Activated naive CD8-positive, alpha-beta T cell treated with anti-CD3 and anti-CD28 coated beads, Interleukin-2, amount 50 U/mL, for 24 hours (primary cell): ENCODE measurements at regions not wholly inside any gene's neighbourhood (a gene's known extent, or its start where the extent isn't known, plus 50 kb on each side); places are given as distances from the start of the nearest gene placed in this dataset.
"Not testable (repeated sequence)": the region's sequence is repeated elsewhere in the genome, so short reads cannot be mapped to it uniquely, and the experiment has no call there.

ENCODE experiments used
- ATAC-seq: fragments of 150-1000 bp; cut with Tn5 transposase; one replicate; pipeline ENCODE4 v1.10.0; 2021
- DNase-seq: peaks from one replicate; pipeline ENCODE4 v3.0.0; 2021
- H3K27ac Mint-ChIP-seq: one replicate; pipeline ENCODE4 v1.8.0; 2021; ENCODE audit warnings: mild to moderate bottlenecking, mixed read lengths
- H3K27me3 Mint-ChIP-seq: one replicate; pipeline ENCODE4 v1.8.0; 2021; ENCODE audit warnings: mixed read lengths
- H3K36me3 Mint-ChIP-seq: one replicate; pipeline ENCODE4 v1.8.0; 2021; ENCODE audit warnings: low read depth, mixed read lengths
- H3K4me1 Mint-ChIP-seq: one replicate; pipeline ENCODE4 v1.8.0; 2021; ENCODE audit warnings: mixed read lengths
- H3K4me3 Mint-ChIP-seq: one replicate; pipeline ENCODE4 v1.8.0; 2021; ENCODE audit warnings: mild to moderate bottlenecking, moderate library complexity, mixed read lengths
- H3K9me3 Mint-ChIP-seq: one replicate; pipeline ENCODE4 v1.8.0; 2021; ENCODE audit warnings: mixed read lengths

GRCh38 chr5:101455048-101455447, 552.0 kb upstream of the ST8SIA4 start:
- ATAC-seq (no peak), DNase-seq (no peak)
- no peaks in the 10 kb centered on the region for H3K9me3 Mint-ChIP-seq
- no peaks in the 10 kb centered on the region for H3K4me1 Mint-ChIP-seq
- no peak overlapping the region for H3K27ac Mint-ChIP-seq
- H3K36me3 Mint-ChIP-seq: no peaks in the 10 kb centered on the region
- H3K27me3 Mint-ChIP-seq: no peaks in the 10 kb centered on the region
- no peak overlapping the region for H3K4me3 Mint-ChIP-seq

- not testable (repeated sequence) for ATAC-seq, H3K4me1 Mint-ChIP-seq, H3K27me3 Mint-ChIP-seq, H3K36me3 Mint-ChIP-seq, H3K9me3 Mint-ChIP-seq, H3K27ac Mint-ChIP-seq, DNase-seq, H3K4me3 Mint-ChIP-seq
Observed at GRCh38 chr5:101442281-101442680, 539.2 kb upstream of the ST8SIA4 start.

- Mint-ChIP-seq H3K36me3 (no peaks in the 10 kb centered on the region), H3K4me3 (no peak overlapping the region), H3K4me1 (no peaks in the 10 kb centered on the region), H3K9me3 (peaks cover 5% of the 10 kb centered on the region), H3K27ac (no peak overlapping the region), H3K27me3 (no peaks in the 10 kb centered on the region)
- DNase-seq: no peak
- ATAC-seq: no peak
Observed at GRCh38 chr5:101440173-101440572, 537.1 kb upstream of the ST8SIA4 start.

GRCh38 chr5:101437351-101437750, 534.3 kb upstream of the ST8SIA4 start:
- H3K36me3 Mint-ChIP-seq: no peaks in the 10 kb centered on the region
- no peaks in the 10 kb centered on the region for H3K27me3 Mint-ChIP-seq
- no peak overlapping the region for H3K4me3 Mint-ChIP-seq
- ATAC-seq: no peak
- no peak overlapping the region for H3K27ac Mint-ChIP-seq
- no peaks in the 10 kb centered on the region for H3K9me3 Mint-ChIP-seq
- H3K4me1 Mint-ChIP-seq: no peaks in the 10 kb centered on the region
- no peak for DNase-seq

GRCh38 chr5:101435768-101436167, 532.7 kb upstream of the ST8SIA4 start:
- no peaks in the 10 kb centered on the region for H3K36me3 Mint-ChIP-seq
- no peak for ATAC-seq
- H3K4me3 Mint-ChIP-seq: no peak overlapping the region
- H3K4me1 Mint-ChIP-seq: no peaks in the 10 kb centered on the region
- H3K9me3 Mint-ChIP-seq: peaks cover under 1% of the 10 kb centered on the region
- H3K27ac Mint-ChIP-seq: no peak overlapping the region
- no peaks in the 10 kb centered on the region for H3K27me3 Mint-ChIP-seq
- DNase-seq: no peak

GRCh38 chr5:101431201-101431600, 528.1 kb upstream of the ST8SIA4 start:
- no peak for DNase-seq
- no peak overlapping the region for H3K4me3 Mint-ChIP-seq
- no peaks in the 10 kb centered on the region for H3K36me3 Mint-ChIP-seq
- no peaks in the 10 kb centered on the region for H3K4me1 Mint-ChIP-seq
- peaks cover 5% of the 10 kb centered on the region for H3K9me3 Mint-ChIP-seq
- no peaks in the 10 kb centered on the region for H3K27me3 Mint-ChIP-seq
- ATAC-seq: no peak
- H3K27ac Mint-ChIP-seq: no peak overlapping the region

GRCh38 chr5:101430551-101430950, 527.5 kb upstream of the ST8SIA4 start:
- Mint-ChIP-seq H3K36me3 (no peaks in the 10 kb centered on the region), H3K4me1 (no peaks in the 10 kb centered on the region), H3K27me3 (no peaks in the 10 kb centered on the region), H3K4me3 (no peak overlapping the region), H3K9me3 (peaks cover 5% of the 10 kb centered on the region), H3K27ac (no peak overlapping the region)
- no peak for ATAC-seq
- no peak for DNase-seq

- H3K27me3 Mint-ChIP-seq: no peaks in the 10 kb centered on the region
- H3K4me1 Mint-ChIP-seq: no peaks in the 10 kb centered on the region
- ATAC-seq: no peak
- H3K27ac Mint-ChIP-seq: no peak overlapping the region
- H3K36me3 Mint-ChIP-seq: no peaks in the 10 kb centered on the region
- no peak overlapping the region for H3K4me3 Mint-ChIP-seq
- H3K9me3 Mint-ChIP-seq: peaks cover 5% of the 10 kb centered on the region
- no peak for DNase-seq
Observed at GRCh38 chr5:101429241-101429640, 526.2 kb upstream of the ST8SIA4 start.

- DNase-seq (no peak), ATAC-seq (no peak)
- no peak overlapping the region for H3K4me3 Mint-ChIP-seq
- H3K36me3 Mint-ChIP-seq: no peaks in the 10 kb centered on the region
- H3K27ac Mint-ChIP-seq: no peak overlapping the region
- H3K9me3 Mint-ChIP-seq: peaks cover 1% of the 10 kb centered on the region
- no peaks in the 10 kb centered on the region for H3K27me3 Mint-ChIP-seq
- H3K4me1 Mint-ChIP-seq: no peaks in the 10 kb centered on the region
Observed at GRCh38 chr5:101425339-101425859, 522.3 kb upstream of the ST8SIA4 start.

GRCh38 chr5:101424530-101425175, 521.6 kb upstream of the ST8SIA4 start:
- no peak for ATAC-seq
- Mint-ChIP-seq H3K9me3 (no peaks in the 10 kb centered on the region), H3K4me1 (no peaks in the 10 kb centered on the region), H3K27ac (no peak overlapping the region), H3K4me3 (no peak overlapping the region), H3K36me3 (no peaks in the 10 kb centered on the region), H3K27me3 (no peaks in the 10 kb centered on the region)
- DNase-seq: no peak

GRCh38 chr5:101418713-101419118, 515.6 kb upstream of the ST8SIA4 start:
- no peak overlapping the region for H3K4me3 Mint-ChIP-seq
- no peaks in the 10 kb centered on the region for H3K4me1 Mint-ChIP-seq
- H3K9me3 Mint-ChIP-seq: no peaks in the 10 kb centered on the region
- no peaks in the 10 kb centered on the region for H3K27me3 Mint-ChIP-seq
- DNase-seq (no peak), ATAC-seq (no peak)
- no peaks in the 10 kb centered on the region for H3K36me3 Mint-ChIP-seq
- no peak overlapping the region for H3K27ac Mint-ChIP-seq

- DNase-seq: no peak
- ATAC-seq: no peak
- Mint-ChIP-seq H3K9me3 (no peaks in the 10 kb centered on the region), H3K27ac (no peak overlapping the region), H3K4me1 (no peaks in the 10 kb centered on the region), H3K27me3 (no peaks in the 10 kb centered on the region), H3K36me3 (no peaks in the 10 kb centered on the region), H3K4me3 (no peak overlapping the region)
Observed at GRCh38 chr5:101404531-101404930, 501.4 kb upstream of the ST8SIA4 start.

GRCh38 chr5:101393795-101394450, 490.8 kb upstream of the ST8SIA4 start:
- Mint-ChIP-seq H3K4me3 (no peak overlapping the region), H3K9me3 (no peaks in the 10 kb centered on the region), H3K27me3 (peaks cover 1% of the 10 kb centered on the region), H3K27ac (no peak overlapping the region), H3K4me1 (no peaks in the 10 kb centered on the region), H3K36me3 (no peaks in the 10 kb centered on the region)
- DNase-seq (no peak), ATAC-seq (no peak)

GRCh38 chr5:101390151-101390908, 487.2 kb upstream of the ST8SIA4 start:
- no peak for DNase-seq
- Mint-ChIP-seq H3K4me3 (no peak overlapping the region), H3K36me3 (no peaks in the 10 kb centered on the region), H3K27me3 (no peaks in the 10 kb centered on the region), H3K4me1 (no peaks in the 10 kb centered on the region), H3K9me3 (no peaks in the 10 kb centered on the region), H3K27ac (no peak overlapping the region)
- no peak for ATAC-seq

- DNase-seq (no peak), ATAC-seq (no peak)
- Mint-ChIP-seq H3K27ac (no peak overlapping the region), H3K4me3 (no peak overlapping the region), H3K36me3 (no peaks in the 10 kb centered on the region), H3K9me3 (no peaks in the 10 kb centered on the region), H3K4me1 (no peaks in the 10 kb centered on the region), H3K27me3 (peaks cover 2% of the 10 kb centered on the region)
Observed at GRCh38 chr5:101385276-101385675, 482.2 kb upstream of the ST8SIA4 start.
